ENCODE measurements at regions not wholly inside any gene's neighbourhood (a gene's known extent, or its start where the extent isn't known, plus 50 kb on each side); places are given as distances from the start of the nearest gene placed in this dataset.

DNA sequence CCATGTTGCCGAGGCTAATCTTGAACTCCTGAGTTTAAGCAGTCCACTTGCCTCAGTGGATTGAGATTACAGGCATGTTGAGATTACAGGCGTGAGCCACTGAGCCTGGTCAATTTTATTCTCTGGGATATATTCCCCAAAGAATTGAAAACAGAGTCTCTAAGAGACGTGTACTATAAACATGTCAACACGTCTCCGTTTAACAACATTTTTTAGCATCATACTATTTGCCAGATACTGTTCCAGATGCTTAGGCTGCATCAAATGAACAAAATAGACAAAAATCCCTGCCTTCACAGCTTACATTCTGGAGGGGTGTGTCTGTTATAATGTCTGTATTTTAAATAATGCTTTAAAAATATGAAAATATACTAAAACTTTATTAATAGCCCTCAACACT is 54.1 kb upstream of the PRKG1 start:
- ATAC-seq (no peak), DNase-seq (no peak)
- ChIA-PET CTCF (no interaction called here), POLR2A (no interaction called here)
- Mint-ChIP-seq H3K4me3 (no peak overlapping the region), H3K4me1 (ENCODE audit: low read depth) (no peaks in the 10 kb centered on the region), H3K27me3 (peaks cover 3% of the 10 kb centered on the region), H3K9me3 (no peaks in the 10 kb centered on the region), H3K36me3 (ENCODE audit: low read depth) (no peaks in the 10 kb centered on the region), H3K27ac (no peak overlapping the region)
- TF ChIP-seq, protein P1, sequence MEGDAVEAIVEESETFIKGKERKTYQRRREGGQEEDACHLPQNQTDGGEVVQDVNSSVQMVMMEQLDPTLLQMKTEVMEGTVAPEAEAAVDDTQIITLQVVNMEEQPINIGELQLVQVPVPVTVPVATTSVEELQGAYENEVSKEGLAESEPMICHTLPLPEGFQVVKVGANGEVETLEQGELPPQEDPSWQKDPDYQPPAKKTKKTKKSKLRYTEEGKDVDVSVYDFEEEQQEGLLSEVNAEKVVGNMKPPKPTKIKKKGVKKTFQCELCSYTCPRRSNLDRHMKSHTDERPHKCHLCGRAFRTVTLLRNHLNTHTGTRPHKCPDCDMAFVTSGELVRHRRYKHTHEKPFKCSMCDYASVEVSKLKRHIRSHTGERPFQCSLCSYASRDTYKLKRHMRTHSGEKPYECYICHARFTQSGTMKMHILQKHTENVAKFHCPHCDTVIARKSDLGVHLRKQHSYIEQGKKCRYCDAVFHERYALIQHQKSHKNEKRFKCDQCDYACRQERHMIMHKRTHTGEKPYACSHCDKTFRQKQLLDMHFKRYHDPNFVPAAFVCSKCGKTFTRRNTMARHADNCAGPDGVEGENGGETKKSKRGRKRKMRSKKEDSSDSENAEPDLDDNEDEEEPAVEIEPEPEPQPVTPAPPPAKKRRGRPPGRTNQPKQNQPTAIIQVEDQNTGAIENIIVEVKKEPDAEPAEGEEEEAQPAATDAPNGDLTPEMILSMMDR (IDR thresholded peaks at IDR 0.05): no peak
- intact Hi-C loops (cut with micrococcal nuclease): no loop called here

DNA sequence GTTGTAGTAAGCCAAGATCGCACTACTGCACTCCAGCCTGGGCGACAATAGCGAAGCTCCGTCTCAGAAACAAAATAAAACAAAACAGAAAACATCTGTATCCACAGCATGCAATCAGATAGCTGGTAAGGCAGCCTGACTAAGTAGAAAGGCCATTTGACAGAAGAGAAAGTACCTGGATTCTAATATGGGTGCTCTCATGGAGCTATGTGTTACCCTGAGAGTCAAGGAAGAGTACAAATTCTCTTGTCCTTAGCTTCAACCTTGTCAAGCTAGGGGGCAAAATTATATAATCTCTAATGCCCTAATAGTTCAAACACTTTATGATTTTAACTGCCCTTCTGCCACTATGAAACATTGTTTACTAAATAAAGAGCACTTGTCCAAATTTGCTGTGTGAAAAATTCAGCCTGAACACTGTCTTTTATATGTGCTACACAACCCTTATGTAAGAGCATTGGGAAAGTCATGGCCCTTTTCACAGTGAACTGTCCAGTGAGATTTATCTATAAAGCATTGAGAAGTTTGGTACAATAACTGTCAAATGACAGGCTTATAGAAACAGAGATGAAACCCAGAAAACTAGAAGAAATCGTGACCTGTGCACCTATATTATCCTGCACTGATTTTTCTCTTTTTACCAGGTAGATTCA is 51.2 kb upstream of the PRKG1 start:
- H3K9me3 Mint-ChIP-seq: no peaks in the 10 kb centered on the region
- intact Hi-C loops (cut with micrococcal nuclease): no loop called here
- DNase-seq (no peak), ATAC-seq (no peak)
- no peaks in the 10 kb centered on the region for H3K36me3 Mint-ChIP-seq (ENCODE audit: low read depth)
- TF ChIP-seq, protein P1 (IDR thresholded peaks at IDR 0.05): no peak
- no peak overlapping the region for H3K4me3 Mint-ChIP-seq
- H3K4me1 Mint-ChIP-seq (ENCODE audit: low read depth): no peaks in the 10 kb centered on the region
- ChIA-PET POLR2A (interaction anchor here (0.6 kb wide), 1 partner anchor 9 kb away, joined by 3 read pairs; no protein-coding TSS in a partner anchor), CTCF (no interaction called here)
- no peak overlapping the region for H3K27ac Mint-ChIP-seq
- peaks cover 3% of the 10 kb centered on the region for H3K27me3 Mint-ChIP-seq

DNA sequence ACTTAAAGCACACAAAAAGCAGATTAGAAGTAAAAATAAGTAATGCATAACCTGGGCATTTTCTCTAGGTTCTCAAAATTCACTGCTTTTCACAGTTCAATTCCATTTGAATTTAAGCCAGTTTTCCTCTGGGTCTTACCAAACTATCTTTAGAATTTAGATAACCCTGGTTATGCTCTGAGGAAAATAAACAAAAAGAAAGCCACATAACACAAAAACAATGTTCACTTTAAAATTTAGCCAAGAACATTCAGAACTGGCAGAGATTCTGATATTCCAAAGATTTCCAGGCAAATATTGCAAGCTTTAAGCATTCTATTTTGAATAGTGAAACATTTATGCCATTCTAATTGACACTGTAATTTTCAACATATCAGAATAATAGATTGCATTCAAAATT is 50.7 kb upstream of the PRKG1 start:
- H3K4me3 Mint-ChIP-seq: no peak overlapping the region
- no peak for DNase-seq
- no peaks in the 10 kb centered on the region for H3K4me1 Mint-ChIP-seq (ENCODE audit: low read depth)
- H3K27me3 Mint-ChIP-seq: peaks cover 3% of the 10 kb centered on the region
- no peak overlapping the region for H3K27ac Mint-ChIP-seq
- intact Hi-C loops (cut with micrococcal nuclease): no loop called here
- ChIA-PET POLR2A (no interaction called here), CTCF (no interaction called here)
- TF ChIP-seq, protein P1 (IDR thresholded peaks at IDR 0.05): no peak
- no peak for ATAC-seq
- no peaks in the 10 kb centered on the region for H3K9me3 Mint-ChIP-seq
- no peaks in the 10 kb centered on the region for H3K36me3 Mint-ChIP-seq (ENCODE audit: low read depth)
